ENCODE measurements at regions not wholly inside any gene's neighbourhood (a gene's known extent, or its start where the extent isn't known, plus 50 kb on each side); places are given as distances from the start of the nearest gene placed in this dataset.

GRCh38 chr12:27186022-27186839 is 57.9 kb upstream of the STK38L start:
- no peak overlapping the region for H3K27ac ChIP-seq
- 80% methylated on average over 6 of the region's 6 CpGs for WGBS
- no peaks in the 10 kb centered on the region for H3K9me3 ChIP-seq
- TF ChIP-seq CTCF (IDR thresholded peaks at IDR 0.05) (no peak), POLR2AphosphoS5 (IDR thresholded peaks at IDR 0.05) (no peak), POLR2A (IDR thresholded peaks at IDR 0.05) (no peak)
- H3K4me3 ChIP-seq, result no peak overlapping the region
- no peak for DNase-seq (ENCODE audit: low spot score)
- intact Hi-C loops (cut with DNase I), result no loop called here
- no peaks in the 10 kb centered on the region for H3K36me3 ChIP-seq
- H3K27me3 ChIP-seq (replicated peaks; ENCODE audit: insufficient read depth), result no peaks in the 10 kb centered on the region
- peaks cover 3% of the 10 kb centered on the region for H3K4me1 ChIP-seq (replicated peaks)

- WGBS, result 96% methylated on average over 7 of the region's 7 CpGs
- no peak for DNase-seq (ENCODE audit: low spot score)
- no peak overlapping the region for H3K4me3 ChIP-seq
- no peaks in the 10 kb centered on the region for H3K36me3 ChIP-seq
- no peak overlapping the region for H3K27ac ChIP-seq
- H3K27me3 ChIP-seq (replicated peaks; ENCODE audit: insufficient read depth), result no peaks in the 10 kb centered on the region
- no peaks in the 10 kb centered on the region for H3K9me3 ChIP-seq
- intact Hi-C loops (cut with DNase I), result no loop called here
- H3K4me1 ChIP-seq (replicated peaks), result peaks cover 3% of the 10 kb centered on the region
- no peak for TF ChIP-seq POLR2AphosphoS5 (IDR thresholded peaks at IDR 0.05)
- no peak for TF ChIP-seq CTCF (IDR thresholded peaks at IDR 0.05)
- no peak for TF ChIP-seq POLR2A (IDR thresholded peaks at IDR 0.05)
These were observed 56.4 kb upstream of the STK38L start for GRCh38 chr12:27187697-27188096.

GRCh38 chr12:27190761-27191160 is 53.3 kb upstream of the STK38L start:
- DNase-seq (ENCODE audit: low spot score), result no peak
- Histone ChIP-seq H3K4me3 (no peak overlapping the region), H3K27ac (peak overlapping the region; percentile 24 to 41), H3K9me3 (no peaks in the 10 kb centered on the region), H3K4me1 (replicated peaks) (peaks cover 3% of the 10 kb centered on the region), H3K27me3 (replicated peaks; ENCODE audit: insufficient read depth) (no peaks in the 10 kb centered on the region), H3K36me3 (no peaks in the 10 kb centered on the region)
- TF ChIP-seq POLR2A (IDR thresholded peaks at IDR 0.05) (no peak), POLR2AphosphoS5 (IDR thresholded peaks at IDR 0.05) (peak; percentile 18), CTCF (IDR thresholded peaks at IDR 0.05) (no peak)
- WGBS, result 10% methylated on average over 2 of the region's 2 CpGs
- intact Hi-C loops (cut with DNase I), result loop anchor here (5.0 kb wide), 2 partner anchors 52 to 168 kb away; partner anchors contain the start of genes MED21 and STK38L

DNA sequence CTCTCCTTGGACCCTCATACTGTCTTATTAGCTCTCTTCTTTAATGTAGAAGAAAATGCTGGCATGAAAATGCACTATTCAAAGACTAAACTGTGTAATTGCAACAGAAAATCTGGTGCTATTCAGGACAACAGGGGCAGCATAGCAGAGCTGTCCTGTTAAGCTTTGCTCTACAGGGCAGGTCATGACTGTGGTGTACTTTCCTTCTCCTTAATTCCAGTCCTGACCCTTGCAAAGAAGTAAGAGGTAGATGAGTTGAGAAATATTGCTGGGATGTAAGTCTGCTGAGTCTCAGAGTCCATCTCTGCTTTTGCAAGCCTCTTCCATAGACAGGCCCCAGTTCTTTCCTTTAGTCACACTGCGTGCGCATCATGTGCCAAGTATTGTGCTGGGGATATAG is 52.6 kb upstream of the STK38L start:
- no peak overlapping the region for H3K4me3 ChIP-seq
- no peaks in the 10 kb centered on the region for H3K36me3 ChIP-seq
- no peak for DNase-seq (ENCODE audit: low spot score)
- TF ChIP-seq CTCF (IDR thresholded peaks at IDR 0.05), result no peak
- no peak for TF ChIP-seq POLR2AphosphoS5 (IDR thresholded peaks at IDR 0.05)
- TF ChIP-seq POLR2A (IDR thresholded peaks at IDR 0.05), result no peak
- H3K4me1 ChIP-seq (replicated peaks), result peaks cover 3% of the 10 kb centered on the region
- H3K27ac ChIP-seq, result peak overlapping the region in 1 of 2 donors; percentile 41
- intact Hi-C loops (cut with DNase I), result loop anchor here (5.0 kb wide), 2 partner anchors 51 to 169 kb away; partner anchors contain the start of genes MED21 and STK38L
- 97% methylated on average over 2 of the region's 2 CpGs for WGBS
- no peaks in the 10 kb centered on the region for H3K27me3 ChIP-seq (replicated peaks; ENCODE audit: insufficient read depth)
- H3K9me3 ChIP-seq, result no peaks in the 10 kb centered on the region

Measured in prostate gland (tissue), 2 donors.